ENCODE measurements at regions not wholly inside any gene's neighbourhood (a gene's known extent, or its start where the extent isn't known, plus 50 kb on each side); places are given as distances from the start of the nearest gene placed in this dataset.

DNA sequence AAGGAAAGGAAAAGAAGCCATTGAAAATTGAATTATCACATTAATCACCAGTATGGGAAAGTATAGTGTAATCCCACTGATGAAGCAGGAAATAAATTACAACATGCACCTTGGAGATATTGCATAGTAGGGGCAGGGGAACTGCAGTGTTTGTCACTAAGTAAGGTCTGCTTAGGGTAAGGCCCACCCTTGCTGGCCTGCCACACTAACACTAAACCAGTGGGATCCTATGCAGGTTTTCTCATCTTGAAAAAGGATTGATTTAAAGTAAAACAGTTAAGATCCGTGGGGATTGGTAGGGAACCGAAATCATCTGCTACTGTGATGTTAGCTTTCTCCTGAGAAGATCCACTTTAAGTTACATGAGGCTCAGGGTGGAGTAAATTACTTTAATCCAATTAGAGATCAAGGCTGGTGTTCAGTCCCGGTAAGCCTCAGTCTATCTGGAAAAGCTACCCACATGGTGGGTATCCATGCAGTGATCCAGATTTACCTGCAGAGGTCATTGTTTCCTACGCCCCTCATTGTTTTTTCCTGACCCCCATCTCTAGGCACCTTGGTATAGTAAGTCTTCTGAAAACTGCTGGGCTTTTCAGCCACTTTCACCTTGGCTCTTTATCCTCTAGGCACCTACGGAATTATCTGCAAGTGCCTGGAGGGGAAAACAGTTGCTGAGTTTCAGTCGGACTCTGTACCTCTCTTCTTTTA is 1014.9 kb upstream of the ATXN8OS start:
- POLR2A ChIA-PET: no interaction called here
- Histone ChIP-seq H3K4me3 (ENCODE audit: low read depth, low read length) (no peak overlapping the region), H3K4me1 (ENCODE audit: control insufficient read depth, insufficient read depth, low read length) (no peaks in the 10 kb centered on the region), H3K9me3 (ENCODE audit: control insufficient read depth, insufficient read depth, low read depth, low read length) (no peaks in the 10 kb centered on the region), H3K36me3 (ENCODE audit: control insufficient read depth in 2 of 2, insufficient read depth in 1 of 2, low read length in 2 of 2) (no peaks in the 10 kb centered on the region), H3K27ac (ENCODE audit: extremely low read depth, low read depth, low read length) (no peak overlapping the region)
- CTCF ChIA-PET: no interaction called here
- TF ChIP-seq ZNF354C (tag by site-specific recombination; IDR thresholded peaks at IDR 0.05; ENCODE audit: borderline replicate concordance, low read depth) (no peak), ZNF416 (tag by site-specific recombination; IDR thresholded peaks at IDR 0.05) (no peak), ZNF792 (tag by site-specific recombination; IDR thresholded peaks at IDR 0.05) (no peak), ZSCAN16 (tag by site-specific recombination; IDR thresholded peaks at IDR 0.05) (no peak), MZF1 (tag by site-specific recombination; IDR thresholded peaks at IDR 0.05; ENCODE audit: borderline replicate concordance) (no peak), ZNF560 (tag by site-specific recombination; IDR thresholded peaks at IDR 0.05; ENCODE audit: borderline replicate concordance) (no peak), ZNF23 (tag by site-specific recombination; IDR thresholded peaks at IDR 0.05; ENCODE audit: borderline replicate concordance) (no peak), KLF10 (tag by site-specific recombination; IDR thresholded peaks at IDR 0.05) (no peak), SALL2 (tag by site-specific recombination; IDR thresholded peaks at IDR 0.05; ENCODE audit: borderline replicate concordance) (no peak), ZBTB8A (tag by site-specific recombination; IDR thresholded peaks at IDR 0.05) (no peak)
- TF ChIP-seq, protein P1, sequence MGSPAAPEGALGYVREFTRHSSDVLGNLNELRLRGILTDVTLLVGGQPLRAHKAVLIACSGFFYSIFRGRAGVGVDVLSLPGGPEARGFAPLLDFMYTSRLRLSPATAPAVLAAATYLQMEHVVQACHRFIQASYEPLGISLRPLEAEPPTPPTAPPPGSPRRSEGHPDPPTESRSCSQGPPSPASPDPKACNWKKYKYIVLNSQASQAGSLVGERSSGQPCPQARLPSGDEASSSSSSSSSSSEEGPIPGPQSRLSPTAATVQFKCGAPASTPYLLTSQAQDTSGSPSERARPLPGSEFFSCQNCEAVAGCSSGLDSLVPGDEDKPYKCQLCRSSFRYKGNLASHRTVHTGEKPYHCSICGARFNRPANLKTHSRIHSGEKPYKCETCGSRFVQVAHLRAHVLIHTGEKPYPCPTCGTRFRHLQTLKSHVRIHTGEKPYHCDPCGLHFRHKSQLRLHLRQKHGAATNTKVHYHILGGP (tag by site-specific recombination; IDR thresholded peaks at IDR 0.05): no peak

DNA sequence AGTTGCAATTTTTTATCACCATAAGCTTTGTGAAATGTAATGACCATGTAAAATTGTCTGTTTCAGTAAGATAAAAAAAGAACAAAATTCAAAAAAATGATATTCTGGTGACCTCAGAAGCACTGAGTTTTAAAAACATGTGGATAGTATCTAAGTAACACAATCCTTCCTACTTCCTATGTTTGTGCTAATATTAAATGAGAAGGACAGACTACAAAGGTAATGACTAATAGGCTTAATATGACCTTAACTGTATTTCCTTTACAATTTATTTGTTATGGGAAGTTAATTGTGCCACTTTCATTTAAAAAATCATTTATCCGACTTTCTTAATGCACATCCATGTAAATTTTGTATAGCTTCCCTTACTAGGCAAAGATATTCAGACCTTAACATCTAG is 1030.4 kb upstream of the ATXN8OS start:
- Histone ChIP-seq H3K4me3 (ENCODE audit: low read depth, low read length) (no peak overlapping the region), H3K36me3 (ENCODE audit: control insufficient read depth in 2 of 2, insufficient read depth in 1 of 2, low read length in 2 of 2) (no peaks in the 10 kb centered on the region), H3K27ac (ENCODE audit: extremely low read depth, low read depth, low read length) (no peak overlapping the region), H3K4me1 (ENCODE audit: control insufficient read depth, insufficient read depth, low read length) (no peaks in the 10 kb centered on the region), H3K9me3 (ENCODE audit: control insufficient read depth, insufficient read depth, low read depth, low read length) (no peaks in the 10 kb centered on the region)
- no peak for TF ChIP-seq ZSCAN16 (tag by site-specific recombination; IDR thresholded peaks at IDR 0.05)
- TF ChIP-seq ZNF155 (tag by site-specific recombination; IDR thresholded peaks at IDR 0.05): no peak
- TF ChIP-seq GLIS1 (tag by site-specific recombination; IDR thresholded peaks at IDR 0.05): no peak
- TF ChIP-seq SALL2 (tag by site-specific recombination; IDR thresholded peaks at IDR 0.05; ENCODE audit: borderline replicate concordance): no peak
- no peak for TF ChIP-seq ZNF24 (tag by site-specific recombination; IDR thresholded peaks at IDR 0.05)
- no peak for TF ChIP-seq ZNF624 (tag by site-specific recombination; IDR thresholded peaks at IDR 0.05)
- no peak for TF ChIP-seq MYNN (tag by site-specific recombination; IDR thresholded peaks at IDR 0.05; ENCODE audit: borderline replicate concordance)
- TF ChIP-seq WT1 (tag by site-specific recombination; IDR thresholded peaks at IDR 0.05): no peak
- TF ChIP-seq, protein P2, sequence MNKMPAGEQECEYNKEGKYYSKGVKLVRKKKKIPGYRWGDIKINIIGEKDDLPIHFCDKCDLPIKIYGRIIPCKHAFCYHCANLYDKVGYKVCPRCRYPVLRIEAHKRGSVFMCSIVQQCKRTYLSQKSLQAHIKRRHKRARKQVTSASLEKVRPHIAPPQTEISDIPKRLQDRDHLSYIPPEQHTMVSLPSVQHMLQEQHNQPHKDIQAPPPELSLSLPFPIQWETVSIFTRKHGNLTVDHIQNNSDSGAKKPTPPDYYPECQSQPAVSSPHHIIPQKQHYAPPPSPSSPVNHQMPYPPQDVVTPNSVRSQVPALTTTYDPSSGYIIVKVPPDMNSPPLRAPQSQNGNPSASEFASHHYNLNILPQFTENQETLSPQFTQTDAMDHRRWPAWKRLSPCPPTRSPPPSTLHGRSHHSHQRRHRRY (tag by site-specific recombination; IDR thresholded peaks at IDR 0.05): no peak
- TF ChIP-seq ZNF837 (tag by site-specific recombination; IDR thresholded peaks at IDR 0.05): no peak
- TF ChIP-seq, protein P3, sequence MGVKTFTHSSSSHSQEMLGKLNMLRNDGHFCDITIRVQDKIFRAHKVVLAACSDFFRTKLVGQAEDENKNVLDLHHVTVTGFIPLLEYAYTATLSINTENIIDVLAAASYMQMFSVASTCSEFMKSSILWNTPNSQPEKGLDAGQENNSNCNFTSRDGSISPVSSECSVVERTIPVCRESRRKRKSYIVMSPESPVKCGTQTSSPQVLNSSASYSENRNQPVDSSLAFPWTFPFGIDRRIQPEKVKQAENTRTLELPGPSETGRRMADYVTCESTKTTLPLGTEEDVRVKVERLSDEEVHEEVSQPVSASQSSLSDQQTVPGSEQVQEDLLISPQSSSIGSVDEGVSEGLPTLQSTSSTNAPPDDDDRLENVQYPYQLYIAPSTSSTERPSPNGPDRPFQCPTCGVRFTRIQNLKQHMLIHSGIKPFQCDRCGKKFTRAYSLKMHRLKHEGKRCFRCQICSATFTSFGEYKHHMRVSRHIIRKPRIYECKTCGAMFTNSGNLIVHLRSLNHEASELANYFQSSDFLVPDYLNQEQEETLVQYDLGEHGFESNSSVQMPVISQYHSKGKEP (tag by site-specific recombination; IDR thresholded peaks at IDR 0.05): no peak
- TF ChIP-seq ZSCAN23 (tag by site-specific recombination; IDR thresholded peaks at IDR 0.05): no peak
- no peak for TF ChIP-seq ZNF792 (tag by site-specific recombination; IDR thresholded peaks at IDR 0.05)
- no peak for TF ChIP-seq MEIS1 (CRISPR knock-in tag; IDR thresholded peaks at IDR 0.05; ENCODE audit: borderline replicate concordance)
- TF ChIP-seq, protein P4, sequence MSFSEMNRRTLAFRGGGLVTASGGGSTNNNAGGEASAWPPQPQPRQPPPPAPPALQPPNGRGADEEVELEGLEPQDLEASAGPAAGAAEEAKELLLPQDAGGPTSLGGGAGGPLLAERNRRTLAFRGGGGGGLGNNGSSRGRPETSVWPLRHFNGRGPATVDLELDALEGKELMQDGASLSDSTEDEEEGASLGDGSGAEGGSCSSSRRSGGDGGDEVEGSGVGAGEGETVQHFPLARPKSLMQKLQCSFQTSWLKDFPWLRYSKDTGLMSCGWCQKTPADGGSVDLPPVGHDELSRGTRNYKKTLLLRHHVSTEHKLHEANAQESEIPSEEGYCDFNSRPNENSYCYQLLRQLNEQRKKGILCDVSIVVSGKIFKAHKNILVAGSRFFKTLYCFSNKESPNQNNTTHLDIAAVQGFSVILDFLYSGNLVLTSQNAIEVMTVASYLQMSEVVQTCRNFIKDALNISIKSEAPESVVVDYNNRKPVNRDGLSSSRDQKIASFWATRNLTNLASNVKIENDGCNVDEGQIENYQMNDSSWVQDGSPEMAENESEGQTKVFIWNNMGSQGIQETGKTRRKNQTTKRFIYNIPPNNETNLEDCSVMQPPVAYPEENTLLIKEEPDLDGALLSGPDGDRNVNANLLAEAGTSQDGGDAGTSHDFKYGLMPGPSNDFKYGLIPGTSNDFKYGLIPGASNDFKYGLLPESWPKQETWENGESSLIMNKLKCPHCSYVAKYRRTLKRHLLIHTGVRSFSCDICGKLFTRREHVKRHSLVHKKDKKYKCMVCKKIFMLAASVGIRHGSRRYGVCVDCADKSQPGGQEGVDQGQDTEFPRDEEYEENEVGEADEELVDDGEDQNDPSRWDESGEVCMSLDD (tag by site-specific recombination; IDR thresholded peaks at IDR 0.05): no peak
- TF ChIP-seq ZNF596 (tag by site-specific recombination; IDR thresholded peaks at IDR 0.05): no peak
- TF ChIP-seq EGR2 (tag by site-specific recombination; IDR thresholded peaks at IDR 0.05; ENCODE audit: low read depth): no peak
- TF ChIP-seq IKZF3 (tag by site-specific recombination; IDR thresholded peaks at IDR 0.05): no peak
- TF ChIP-seq ZNF561 (tag by site-specific recombination; IDR thresholded peaks at IDR 0.05; ENCODE audit: borderline replicate concordance): no peak
- ChIA-PET CTCF (no interaction called here), POLR2A (no interaction called here)
